OCI-LY7 (cell line): ENCODE measurements at regions not wholly inside any gene's neighbourhood (a gene's known extent, or its start where the extent isn't known, plus 50 kb on each side); places are given as distances from the start of the nearest gene placed in this dataset.

Experiments used
- EZH2phosphoT487 ChIP-seq: fragments of 200-600 bp; sonication (generic); IDR thresholded peaks from 2 replicates; pipeline ENCODE4 v1.6.1; 2018; ENCODE audit warnings: low read depth, borderline replicate concordance, mild to moderate bottlenecking, mixed run types, antibody characterized with exemption, low read length, moderate library complexity, mixed read lengths
- TF ChIP-seq, protein P1 (sequence below): fragments of 200-600 bp; sonication (generic); conservative IDR thresholded peaks from 2 replicates; pipeline ENCODE4 v1.5.1; 2014; ENCODE audit warnings: mild to moderate bottlenecking, antibody characterized with exemption, low read length, moderate library complexity, mixed read lengths

DNA sequence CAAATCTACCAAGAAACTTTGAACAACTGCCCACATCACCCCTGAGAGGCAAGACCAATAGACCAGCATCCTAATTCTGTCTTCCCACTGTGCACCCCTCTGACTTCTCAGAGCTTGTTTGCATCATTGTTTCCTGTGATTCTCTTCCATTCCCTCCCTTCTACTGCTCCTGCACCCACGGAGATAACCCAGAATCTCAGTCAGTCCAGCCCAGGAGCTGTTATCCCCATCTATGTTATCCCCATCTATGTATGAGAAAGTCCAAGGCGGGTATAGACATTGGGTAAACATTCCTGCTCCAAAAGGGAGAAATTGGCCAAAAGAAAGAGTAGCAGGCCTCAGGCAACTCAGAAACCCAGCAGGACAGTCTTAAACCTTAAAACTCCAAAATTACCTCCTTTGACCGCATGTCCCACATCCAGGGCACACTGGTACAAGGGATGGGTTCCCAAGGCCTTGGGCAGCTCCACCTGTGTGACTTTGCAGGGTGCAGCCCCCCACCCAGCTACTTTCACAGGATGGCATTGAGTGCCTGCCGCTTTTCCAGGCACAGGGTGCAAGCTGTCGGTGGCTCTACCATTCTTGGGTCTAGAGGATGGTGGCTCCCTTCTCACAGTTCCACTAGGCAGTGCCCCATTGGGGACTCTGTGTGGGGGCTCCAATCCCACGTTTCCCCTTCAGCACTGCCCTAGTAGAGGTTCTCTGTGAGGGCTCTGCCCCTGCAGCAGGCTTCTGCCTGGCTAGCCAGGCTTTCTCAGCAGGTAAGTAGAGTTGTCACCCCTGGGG, 414.8 kb downstream of the NPHP4 start:
- TF ChIP-seq, protein P1, sequence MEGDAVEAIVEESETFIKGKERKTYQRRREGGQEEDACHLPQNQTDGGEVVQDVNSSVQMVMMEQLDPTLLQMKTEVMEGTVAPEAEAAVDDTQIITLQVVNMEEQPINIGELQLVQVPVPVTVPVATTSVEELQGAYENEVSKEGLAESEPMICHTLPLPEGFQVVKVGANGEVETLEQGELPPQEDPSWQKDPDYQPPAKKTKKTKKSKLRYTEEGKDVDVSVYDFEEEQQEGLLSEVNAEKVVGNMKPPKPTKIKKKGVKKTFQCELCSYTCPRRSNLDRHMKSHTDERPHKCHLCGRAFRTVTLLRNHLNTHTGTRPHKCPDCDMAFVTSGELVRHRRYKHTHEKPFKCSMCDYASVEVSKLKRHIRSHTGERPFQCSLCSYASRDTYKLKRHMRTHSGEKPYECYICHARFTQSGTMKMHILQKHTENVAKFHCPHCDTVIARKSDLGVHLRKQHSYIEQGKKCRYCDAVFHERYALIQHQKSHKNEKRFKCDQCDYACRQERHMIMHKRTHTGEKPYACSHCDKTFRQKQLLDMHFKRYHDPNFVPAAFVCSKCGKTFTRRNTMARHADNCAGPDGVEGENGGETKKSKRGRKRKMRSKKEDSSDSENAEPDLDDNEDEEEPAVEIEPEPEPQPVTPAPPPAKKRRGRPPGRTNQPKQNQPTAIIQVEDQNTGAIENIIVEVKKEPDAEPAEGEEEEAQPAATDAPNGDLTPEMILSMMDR = no peak
- TF ChIP-seq EZH2phosphoT487 = no peak
